ENCODE measurements at regions not wholly inside any gene's neighbourhood (a gene's known extent, or its start where the extent isn't known, plus 50 kb on each side); places are given as distances from the start of the nearest gene placed in this dataset.

DNA sequence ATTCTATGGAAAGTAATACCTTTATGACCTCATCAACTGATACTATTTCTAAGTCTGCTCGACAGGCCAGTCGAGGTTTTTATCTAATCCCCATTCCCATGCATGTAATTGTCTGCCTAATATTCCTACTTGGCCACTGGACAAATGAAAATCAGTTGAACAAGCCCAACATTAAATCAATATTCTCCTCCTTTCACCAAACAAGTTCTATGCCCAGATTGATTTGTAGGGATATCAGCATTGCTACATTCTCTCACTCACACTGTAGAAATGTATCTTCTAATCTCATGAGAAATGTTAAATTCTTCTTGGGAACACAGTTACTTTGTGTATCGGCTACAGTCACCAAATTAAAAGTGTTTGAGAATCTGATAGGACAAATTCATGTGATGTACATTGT, 208.8 kb upstream of the CTNND2 start:
- TF ChIP-seq, protein P1, sequence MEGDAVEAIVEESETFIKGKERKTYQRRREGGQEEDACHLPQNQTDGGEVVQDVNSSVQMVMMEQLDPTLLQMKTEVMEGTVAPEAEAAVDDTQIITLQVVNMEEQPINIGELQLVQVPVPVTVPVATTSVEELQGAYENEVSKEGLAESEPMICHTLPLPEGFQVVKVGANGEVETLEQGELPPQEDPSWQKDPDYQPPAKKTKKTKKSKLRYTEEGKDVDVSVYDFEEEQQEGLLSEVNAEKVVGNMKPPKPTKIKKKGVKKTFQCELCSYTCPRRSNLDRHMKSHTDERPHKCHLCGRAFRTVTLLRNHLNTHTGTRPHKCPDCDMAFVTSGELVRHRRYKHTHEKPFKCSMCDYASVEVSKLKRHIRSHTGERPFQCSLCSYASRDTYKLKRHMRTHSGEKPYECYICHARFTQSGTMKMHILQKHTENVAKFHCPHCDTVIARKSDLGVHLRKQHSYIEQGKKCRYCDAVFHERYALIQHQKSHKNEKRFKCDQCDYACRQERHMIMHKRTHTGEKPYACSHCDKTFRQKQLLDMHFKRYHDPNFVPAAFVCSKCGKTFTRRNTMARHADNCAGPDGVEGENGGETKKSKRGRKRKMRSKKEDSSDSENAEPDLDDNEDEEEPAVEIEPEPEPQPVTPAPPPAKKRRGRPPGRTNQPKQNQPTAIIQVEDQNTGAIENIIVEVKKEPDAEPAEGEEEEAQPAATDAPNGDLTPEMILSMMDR (IDR thresholded peaks at IDR 0.05): no peak
- TF ChIP-seq EZH2phosphoT487 (IDR thresholded peaks at IDR 0.05): no peak
